GM18870 (cell line): ENCODE measurements at regions not wholly inside any gene's neighbourhood (a gene's known extent, or its start where the extent isn't known, plus 50 kb on each side); places are given as distances from the start of the nearest gene placed in this dataset.
"Not testable (repeated sequence)": the region's sequence is repeated elsewhere in the genome, so short reads cannot be mapped to it uniquely, and the experiment has no call there.

Experiments
- ATAC-seq: cut with Tn5 transposase; IDR thresholded peaks from one replicate; pipeline ENCODE4 v1.9.1; 2021; ENCODE audit warnings: moderate library complexity; ENCODE audit not compliant: unreplicated experiment

DNA sequence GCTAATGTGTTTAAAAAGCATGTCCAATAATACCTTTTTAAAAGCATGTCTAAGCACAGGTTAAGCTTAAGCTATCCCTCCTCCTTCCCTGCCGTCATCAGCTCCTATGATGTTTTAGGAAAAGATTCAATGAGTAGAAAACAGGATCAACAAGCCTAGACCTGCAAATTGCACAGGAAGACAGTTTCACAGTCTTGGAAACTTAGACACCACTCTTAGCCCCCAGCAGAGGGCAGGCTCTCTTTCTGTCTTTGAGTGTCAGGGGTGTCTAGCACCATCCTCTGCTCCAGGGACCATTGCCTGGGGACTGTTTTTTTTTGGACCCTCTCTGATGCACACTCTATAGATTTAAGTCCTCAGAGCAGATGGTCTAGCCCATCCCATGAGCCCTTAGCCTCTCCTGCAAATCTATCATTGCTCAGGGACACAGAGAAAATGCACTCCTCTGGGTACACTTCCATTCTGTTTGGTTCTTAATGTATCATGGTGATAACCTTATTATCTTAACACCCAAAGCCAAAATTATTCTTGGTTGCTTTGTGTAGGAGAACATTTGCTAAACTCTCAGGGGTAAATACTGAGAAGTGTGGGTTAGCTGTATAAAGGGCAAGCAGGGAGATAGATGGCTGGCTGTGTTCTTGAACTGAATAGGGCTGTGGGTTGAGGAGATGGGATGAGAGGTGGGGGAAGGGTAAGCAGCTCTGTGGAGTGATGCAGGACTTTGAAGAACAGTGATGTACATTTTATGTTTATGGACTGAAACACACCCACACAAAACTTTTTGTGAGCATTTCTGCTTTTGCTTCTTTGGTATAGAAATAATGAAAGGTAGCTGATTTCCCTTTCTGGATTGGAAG is 259.9 kb upstream of the DDHD1 start:
- no peak for ATAC-seq

- ATAC-seq, result no peak
Observed at GRCh38 chr14:53411125-53411524, 258.0 kb upstream of the DDHD1 start.

DNA sequence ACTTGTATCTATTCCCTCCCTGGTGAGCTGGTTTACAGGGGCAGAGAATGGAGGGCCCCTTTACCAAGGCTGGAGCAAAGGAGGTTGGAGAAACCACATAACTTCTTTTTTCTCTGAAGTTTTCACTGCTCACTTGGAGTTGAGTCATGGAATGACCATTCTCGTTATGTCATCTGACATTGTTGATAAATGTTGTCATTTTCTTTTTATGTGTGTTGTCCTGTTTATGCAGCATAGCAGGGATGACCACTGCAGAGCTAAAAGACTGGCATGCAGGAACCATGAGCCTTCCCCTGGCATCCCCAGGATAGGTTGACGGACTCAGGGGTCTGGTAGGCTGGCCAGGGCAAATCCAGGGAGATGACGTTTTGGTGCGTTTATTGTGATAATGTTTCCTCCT is 256.8 kb upstream of the DDHD1 start:
- no peak for ATAC-seq

DNA sequence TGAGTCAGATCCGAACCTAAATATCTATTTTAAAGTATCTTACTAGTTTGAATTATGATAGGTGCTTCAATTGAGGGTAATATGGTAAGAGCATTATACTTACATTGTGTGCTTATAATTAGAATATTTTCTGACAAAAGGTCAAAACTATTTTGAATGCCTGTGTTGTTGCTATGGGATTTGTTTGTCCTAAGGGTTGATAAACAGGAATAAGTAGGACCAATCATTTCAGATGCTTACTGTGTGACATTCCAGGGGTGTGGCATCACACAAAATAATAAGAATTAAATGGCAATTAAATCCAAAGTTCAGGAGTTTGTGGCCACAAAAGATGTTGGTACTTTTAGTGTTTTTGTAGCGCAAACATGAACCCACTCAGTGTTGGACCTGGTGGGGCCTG is 256.2 kb upstream of the DDHD1 start:
- ATAC-seq, result no peak

GRCh38 chr14:53408175-53408879 is 255.2 kb upstream of the DDHD1 start:
- no peak for ATAC-seq

DNA sequence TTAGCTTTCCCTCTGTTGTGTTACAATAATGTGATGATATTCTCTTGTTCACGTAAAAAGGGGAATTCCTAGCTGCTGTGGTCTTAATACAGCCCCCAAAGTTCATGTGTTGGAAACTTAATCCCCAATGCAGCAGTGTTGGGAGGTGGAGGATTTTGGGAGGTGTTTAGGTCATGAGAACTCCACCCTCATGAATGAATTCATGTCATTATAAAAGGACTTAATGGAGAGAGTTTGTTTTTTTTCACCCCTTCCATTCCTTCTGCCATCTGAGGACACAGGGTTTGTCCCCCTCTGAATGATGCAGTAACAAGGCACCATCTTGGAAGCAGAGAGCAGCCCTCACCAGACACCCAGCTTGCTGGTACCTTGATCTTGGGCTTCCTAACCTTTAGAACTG is 253.4 kb upstream of the DDHD1 start:
- no peak for ATAC-seq

GRCh38 chr14:53401646-53402045 is 248.5 kb upstream of the DDHD1 start:
- ATAC-seq, result no peak

DNA sequence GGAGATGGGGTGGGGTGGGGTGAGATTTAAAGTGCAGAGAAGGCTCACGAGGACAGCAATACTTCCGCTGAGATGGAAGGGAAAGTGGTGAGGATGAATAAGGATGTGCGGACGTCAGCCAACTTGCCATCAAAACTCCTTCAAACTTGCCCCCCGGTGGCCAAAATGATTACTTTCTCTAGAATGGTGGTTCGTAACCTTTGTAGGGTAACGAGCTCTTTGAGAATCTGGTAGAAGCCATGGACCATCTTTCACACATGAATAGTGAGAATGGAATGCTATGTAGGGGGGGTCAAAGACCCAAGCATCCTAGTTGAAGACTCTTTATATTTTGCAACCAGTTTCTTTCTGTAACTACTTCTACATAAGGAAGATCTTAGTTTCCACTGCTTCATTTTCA is 245.9 kb upstream of the DDHD1 start:
- ATAC-seq, result no peak

DNA sequence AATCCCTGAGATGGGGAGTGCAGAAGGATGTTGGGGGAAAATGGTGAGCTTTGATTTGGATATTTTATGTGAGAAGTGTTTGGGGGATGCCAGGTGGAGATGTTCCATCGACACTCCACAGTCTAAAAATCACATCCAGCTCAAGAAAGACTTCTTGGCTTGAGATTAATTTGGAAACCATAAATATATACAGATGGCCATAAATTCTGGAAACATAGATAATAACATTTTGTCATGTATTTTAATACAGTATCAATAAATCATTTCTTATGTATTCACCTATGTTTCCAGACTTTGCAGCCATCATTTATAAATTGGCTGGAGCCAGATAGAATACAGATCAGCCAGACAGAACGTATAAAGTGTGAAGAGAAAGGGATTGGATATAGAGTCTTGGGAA is 245.5 kb upstream of the DDHD1 start:
- ATAC-seq, result no peak

DNA sequence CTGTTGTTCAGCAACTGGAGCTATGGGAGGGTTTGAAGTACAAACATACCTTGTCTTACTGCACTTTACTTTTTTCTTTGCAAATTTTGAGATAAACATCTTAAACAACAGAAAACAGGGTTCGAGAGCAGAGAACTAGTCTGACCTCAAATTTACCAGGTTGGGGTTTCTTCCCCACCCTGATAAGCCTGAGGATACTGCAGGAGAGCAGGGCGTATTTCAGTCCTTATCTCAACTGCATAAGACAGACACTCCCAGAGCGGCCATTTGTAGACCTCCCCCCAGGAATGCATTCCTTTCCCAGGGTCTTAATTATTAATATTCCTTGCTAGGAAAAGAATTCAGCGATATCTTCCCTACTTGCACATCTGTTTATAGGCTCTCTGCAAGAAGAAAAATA is 242.1 kb upstream of the DDHD1 start:
- not testable (repeated sequence) for ATAC-seq

DNA sequence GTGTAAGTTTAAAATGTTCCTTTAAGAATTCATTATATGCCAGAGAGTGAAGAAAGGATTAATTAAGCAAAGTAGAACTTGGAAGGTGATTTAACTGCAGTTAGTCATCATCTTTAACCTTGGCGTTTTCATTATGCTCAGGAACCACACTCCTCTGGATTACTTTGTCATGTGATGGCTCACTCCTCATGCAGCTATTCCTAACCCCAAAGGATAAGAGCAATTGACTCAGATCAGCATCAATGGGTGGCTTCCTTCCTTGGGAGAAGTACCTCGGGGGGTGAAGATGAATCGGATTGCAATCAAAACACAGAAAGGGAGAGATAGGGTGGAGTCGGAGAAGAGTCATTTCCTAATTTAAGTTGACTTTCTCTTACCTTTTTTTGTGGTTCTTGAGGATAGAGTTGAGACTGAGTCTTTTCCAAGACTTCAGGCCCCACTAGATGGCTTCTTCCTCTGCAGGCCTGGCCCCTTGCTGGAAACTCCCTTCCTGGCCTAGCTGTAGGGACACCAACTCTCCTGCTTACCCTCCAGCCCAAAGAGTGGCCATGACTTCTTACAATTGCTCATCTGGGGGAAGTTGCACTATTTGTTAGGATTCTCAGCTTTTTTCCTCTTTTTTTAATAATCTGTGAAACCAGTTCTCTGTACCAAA is 238.6 kb upstream of the DDHD1 start:
- ATAC-seq, result no peak

DNA sequence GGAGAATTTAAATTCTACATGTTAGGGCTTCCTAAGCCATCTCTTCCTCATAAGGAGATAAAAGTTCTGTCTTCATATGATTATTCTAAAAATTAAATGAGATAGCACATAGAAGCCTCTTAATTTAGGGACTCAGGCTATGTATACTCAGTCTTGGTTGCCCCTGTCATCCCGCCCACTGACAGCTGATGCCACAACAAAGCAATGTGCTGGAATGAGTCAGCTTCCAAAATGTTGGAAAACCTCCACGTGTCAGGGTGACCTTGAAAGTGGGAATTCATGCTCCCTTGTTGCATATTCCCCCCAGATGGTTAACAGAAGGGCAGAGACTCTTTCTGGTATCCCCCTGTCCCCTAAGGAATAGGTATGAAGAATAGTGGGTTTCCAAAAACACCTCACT is 238.0 kb upstream of the DDHD1 start:
- no peak for ATAC-seq

DNA sequence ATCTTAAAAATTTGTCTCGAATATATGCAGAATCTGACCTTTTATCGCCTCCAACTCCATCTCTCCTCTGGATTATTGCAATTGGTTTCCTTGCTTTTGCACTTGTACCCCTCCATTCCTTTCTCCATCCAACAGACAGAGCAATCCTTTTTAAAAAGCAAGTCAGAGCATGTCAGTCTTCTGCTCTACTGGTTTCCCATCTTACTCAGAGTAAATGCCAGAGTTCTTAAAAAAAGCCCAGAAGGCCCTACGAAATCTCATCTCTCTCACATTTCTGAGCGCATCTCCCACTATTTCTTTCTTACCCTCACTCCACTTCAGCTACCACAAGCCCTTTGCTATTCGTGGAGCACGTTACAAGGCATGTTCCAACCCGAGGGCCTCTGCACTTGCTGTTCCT is 236.9 kb upstream of the DDHD1 start:
- no peak for ATAC-seq

GRCh38 chr14:53389202-53389601 is 236.1 kb upstream of the DDHD1 start:
- ATAC-seq, result no peak

- ATAC-seq, result no peak
Observed at GRCh38 chr14:53386362-53386761, 233.2 kb upstream of the DDHD1 start.

GRCh38 chr14:53384536-53384935 is 231.4 kb upstream of the DDHD1 start:
- no peak for ATAC-seq

- no peak for ATAC-seq
Observed at GRCh38 chr14:53384073-53384472, 230.9 kb upstream of the DDHD1 start.

DNA sequence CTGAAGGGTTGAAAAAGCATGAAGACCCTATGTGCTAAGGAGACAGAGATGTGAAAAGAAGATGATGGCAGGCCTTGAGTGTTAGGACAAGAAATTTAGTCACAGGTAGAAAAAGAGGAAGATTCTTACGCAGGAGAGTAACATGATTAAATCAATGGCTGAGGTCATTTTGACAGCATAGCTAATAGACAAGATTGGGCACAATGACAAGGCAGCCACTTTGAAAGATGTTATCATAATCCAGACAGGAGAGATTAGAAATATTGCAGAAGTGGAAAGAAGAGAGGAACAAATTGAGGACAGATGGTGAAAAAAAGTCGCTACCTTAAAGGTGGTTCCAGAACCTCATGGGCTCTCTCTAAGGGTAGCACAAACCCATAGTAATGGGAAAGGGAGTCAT is 228.8 kb upstream of the DDHD1 start:
- no peak for ATAC-seq

- peak; percentile 33 for ATAC-seq
Observed at GRCh38 chr14:53380867-53381225, 227.7 kb upstream of the DDHD1 start.

- peak; percentile 61 for ATAC-seq
Observed at GRCh38 chr14:53380052-53380866, 227.1 kb upstream of the DDHD1 start.

DNA sequence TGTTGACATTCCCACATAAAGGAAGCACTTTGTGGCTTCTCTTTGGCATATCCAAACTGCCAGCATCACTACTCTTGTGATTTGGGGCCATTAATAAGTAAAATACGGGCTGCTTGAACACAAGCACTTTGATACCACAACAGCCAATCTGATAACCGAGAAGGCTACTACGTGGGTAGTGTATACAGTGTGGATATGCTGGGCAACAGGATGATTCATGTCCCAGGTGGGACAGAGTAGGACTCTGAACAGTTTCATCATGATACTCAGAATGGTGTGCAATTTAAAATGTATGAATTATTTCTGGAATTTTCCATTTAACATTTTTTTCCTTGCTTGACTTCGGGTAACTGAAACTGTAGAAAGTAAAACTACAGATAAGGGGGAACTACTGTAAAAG is 225.0 kb upstream of the DDHD1 start:
- ATAC-seq, result no peak
